ENCODE measurements at regions not wholly inside any gene's neighbourhood (a gene's known extent, or its start where the extent isn't known, plus 50 kb on each side); places are given as distances from the start of the nearest gene placed in this dataset.

GRCh38 chr2:215697003-215697402 lies 261.1 kb upstream of the FN1 start:
- Histone ChIP-seq H3K9me3 (ENCODE audit: insufficient read depth in 2 of 2, low read depth in 1 of 2, low read length in 1 of 2) (no peaks in the 10 kb centered on the region), H4K20me1 (replicated peaks in 1 of 2; ENCODE audit: control insufficient read depth in 1 of 2, insufficient read depth in 2 of 2, low read length in 2 of 2) (no peaks in the 10 kb centered on the region), H3K4me2 (ENCODE audit: insufficient read depth in 1 of 2, low read depth in 2 of 2, low read length in 2 of 2) (no peak overlapping the region), H4K8ac (ENCODE audit: extremely low read depth, insufficient read depth, low read length) (no peak overlapping the region), H4K91ac (replicated peaks; ENCODE audit: insufficient read length, low read length) (no peak overlapping the region), H3K27ac (ENCODE audit: low read depth, low read length) (no peak overlapping the region), H3K79me1 (ENCODE audit: low read depth, low read length) (no peaks in the 10 kb centered on the region), H2BK12ac (ENCODE audit: low read depth, low read length) (no peak overlapping the region), H3K56ac (replicated peaks; ENCODE audit: insufficient read length, low read depth, low read length) (no peak overlapping the region), H2AFZ (ENCODE audit: low read length) (no peak overlapping the region), H3K36me3 (ENCODE audit: control insufficient read depth in 2 of 4, insufficient read depth in 4 of 4, low read length in 3 of 4) (no peaks in the 10 kb centered on the region), H2BK120ac (replicated peaks; ENCODE audit: low read depth, low read length) (no peak overlapping the region), H3K14ac (ENCODE audit: insufficient read length) (no peak overlapping the region), H3K18ac (ENCODE audit: extremely low read depth, low read length) (no peak overlapping the region), H3K4me3 (ENCODE audit: extremely low read depth in 1 of 4, insufficient read depth in 2 of 4, low read depth in 3 of 4, low read length in 4 of 4) (no peak overlapping the region), H3K9ac (replicated peaks in 1 of 4; ENCODE audit: extremely low read depth in 1 of 4, low read depth in 3 of 4, low read length in 3 of 4) (no peak overlapping the region), H3K23ac (ENCODE audit: insufficient read length) (no peak overlapping the region), H3K4ac (replicated peaks; ENCODE audit: insufficient read length, low read depth, low read length) (no peak overlapping the region), H3K79me2 (ENCODE audit: control insufficient read depth in 1 of 2, insufficient read depth in 2 of 2, low read length in 2 of 2) (no peaks in the 10 kb centered on the region), H3K4me1 (replicated peaks in 1 of 4; ENCODE audit: control insufficient read depth in 3 of 4, insufficient read depth in 4 of 4, low read length in 3 of 4) (no peaks in the 10 kb centered on the region), H3K27me3 (replicated peaks in 1 of 4; ENCODE audit: control insufficient read depth in 3 of 4, extremely low read depth in 1 of 4, insufficient read depth in 3 of 4, low read length in 3 of 4) (no peaks in the 10 kb centered on the region), H2AK5ac (ENCODE audit: low read depth, low read length) (no peak overlapping the region), H3K23me2 (ENCODE audit: low read depth, low read length) (no peaks in the 10 kb centered on the region), H4K5ac (ENCODE audit: insufficient read length, low read depth, low read length) (no peak overlapping the region), H2BK15ac (ENCODE audit: low read length) (no peak overlapping the region), H2BK5ac (ENCODE audit: low read depth, low read length) (no peak overlapping the region), H2BK20ac (ENCODE audit: low read length) (no peak overlapping the region)
- WGBS, 2 experiments (ENCODE audit: extremely low coverage in 1 of 2, insufficient coverage in 1 of 2, insufficient read length in 1 of 2, insufficient replicate concordance in 2 of 2, low coverage in 1 of 2, low lambda C conversion rate in 2 of 2, missing lambda C conversion rate in 1 of 2): 100% methylated on average over 2 of the region's 2 CpGs; no CpG with 5 or more reads in 1 of the 2 experiments
- POLR2A ChIA-PET (ENCODE audit: partially characterized antibody): no interaction called here
- CTCF ChIA-PET (ENCODE audit: partially characterized antibody): interaction anchor here (0.6 to 1.1 kb wide), 3 partner anchors 8 to 84 kb away, joined by 3 to 4 read pairs (median 3); no protein-coding TSS in a partner anchor
- FAIRE-seq: no peak
- DNase-seq (ENCODE audit: low read depth in 1 of 2, low spot score in 2 of 2): no peak
- TF ChIP-seq CBX5 (IDR thresholded peaks at IDR 0.05; ENCODE audit: low read depth, low read length) (no peak), CBX8 (IDR thresholded peaks at IDR 0.05; ENCODE audit: borderline replicate concordance, low read depth, low read length) (no peak), TAF7 (optimal IDR thresholded peaks at IDR 0.05; ENCODE audit: borderline replicate concordance, low read depth, low read length) (no peak), SP4 (IDR thresholded peaks at IDR 0.05; ENCODE audit: low read length) (no peak), CHD1 (IDR thresholded peaks at IDR 0.05; ENCODE audit: low read depth, low read length) (no peak), YY1 (IDR thresholded peaks at IDR 0.05; ENCODE audit: low read depth, low read length) (no peak), MAFK (IDR thresholded peaks at IDR 0.05; ENCODE audit: low read depth, low read length) (no peak), SIN3A (conservative IDR thresholded peaks at IDR 0.05 in 1 of 2, IDR thresholded peaks at IDR 0.05 in 1 of 2; ENCODE audit: low read depth in 1 of 2, low read length in 2 of 2) (no peak), SAP30 (IDR thresholded peaks at IDR 0.05; ENCODE audit: insufficient read depth, insufficient replicate concordance, low read length) (no peak), BCL11A (IDR thresholded peaks at IDR 0.05; ENCODE audit: low read depth in 2 of 2, low read length in 2 of 2) (no peak), BRCA1 (IDR thresholded peaks at IDR 0.05; ENCODE audit: low read depth, low read length) (no peak), PHF8 (conservative IDR thresholded peaks at IDR 0.05; ENCODE audit: low read depth, low read length) (no peak), SP1 (IDR thresholded peaks at IDR 0.05; ENCODE audit: low read depth, low read length) (no peak), CREB1 (IDR thresholded peaks at IDR 0.05) (no peak), SIRT6 (IDR thresholded peaks at IDR 0.05; ENCODE audit: low read length) (no peak), KDM5A (IDR thresholded peaks at IDR 0.05; ENCODE audit: low read length) (no peak), KDM1A (IDR thresholded peaks at IDR 0.05; ENCODE audit: borderline replicate concordance, low read length) (no peak)

Data from H1 (cell line).